Activated T-helper 17 cell treated with anti-CD3 and anti-CD28 coated beads, Interleukin-2, amount 50 U/mL, for 72 hours (primary cell): ENCODE measurements at regions not wholly inside any gene's neighbourhood (a gene's known extent, or its start where the extent isn't known, plus 50 kb on each side); places are given as distances from the start of the nearest gene placed in this dataset.

ENCODE experiments used
- ATAC-seq: fragments of 150-1000 bp; cut with Tn5 transposase; replicated peaks from 2 replicates; pipeline ENCODE4 v1.10.0; 2021; ENCODE audit warnings: mild to moderate bottlenecking, moderate library complexity
- H3K27ac Mint-ChIP-seq: one replicate; pipeline ENCODE4 v1.8.0; 2022; ENCODE audit warnings: mixed read lengths
- H3K27me3 Mint-ChIP-seq: one replicate; pipeline ENCODE4 v1.8.0; 2022; ENCODE audit warnings: mixed read lengths
- H3K36me3 Mint-ChIP-seq: one replicate; pipeline ENCODE4 v1.8.0; 2022; ENCODE audit warnings: low read depth, mild to moderate bottlenecking, mixed read lengths
- H3K4me1 Mint-ChIP-seq: one replicate; pipeline ENCODE4 v1.8.0; 2022; ENCODE audit warnings: mixed read lengths
- H3K4me3 Mint-ChIP-seq: one replicate; pipeline ENCODE4 v1.8.0; 2022; ENCODE audit warnings: mild to moderate bottlenecking, mixed read lengths
- H3K9me3 Mint-ChIP-seq: one replicate; pipeline ENCODE4 v1.8.0; 2022; ENCODE audit warnings: mixed read lengths

GRCh38 chr11:121770939-121771595, 318.3 kb upstream of the SORL1-AS1 start:
- no peaks in the 10 kb centered on the region for H3K36me3 Mint-ChIP-seq
- no peak overlapping the region for H3K27ac Mint-ChIP-seq
- no peak for ATAC-seq
- H3K27me3 Mint-ChIP-seq: peaks cover 8% of the 10 kb centered on the region
- H3K4me3 Mint-ChIP-seq: no peak overlapping the region
- no peaks in the 10 kb centered on the region for H3K4me1 Mint-ChIP-seq
- no peaks in the 10 kb centered on the region for H3K9me3 Mint-ChIP-seq

DNA sequence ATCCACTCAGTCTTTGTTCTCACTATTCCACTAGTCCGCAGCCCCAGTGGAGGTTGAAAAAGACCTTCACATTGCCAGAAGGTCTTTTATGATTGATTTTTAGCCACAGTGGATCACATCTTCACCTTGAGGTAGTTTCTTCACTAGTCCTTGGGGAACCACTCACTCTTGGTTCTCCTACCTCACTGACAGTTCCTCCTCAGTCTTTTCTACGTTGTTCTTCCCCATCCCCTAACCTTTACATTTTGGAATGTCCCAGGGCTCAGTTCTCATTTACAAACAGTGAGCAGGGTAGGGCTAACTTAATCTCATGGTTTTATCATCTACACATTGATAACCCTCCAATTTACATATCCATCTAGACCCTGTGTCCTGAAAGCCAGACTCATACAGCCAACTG, 316.4 kb upstream of the SORL1-AS1 start:
- H3K4me3 Mint-ChIP-seq: no peak overlapping the region
- no peaks in the 10 kb centered on the region for H3K4me1 Mint-ChIP-seq
- H3K27me3 Mint-ChIP-seq: peaks cover 12% of the 10 kb centered on the region
- no peaks in the 10 kb centered on the region for H3K36me3 Mint-ChIP-seq
- no peak for ATAC-seq
- no peaks in the 10 kb centered on the region for H3K9me3 Mint-ChIP-seq
- no peak overlapping the region for H3K27ac Mint-ChIP-seq

DNA sequence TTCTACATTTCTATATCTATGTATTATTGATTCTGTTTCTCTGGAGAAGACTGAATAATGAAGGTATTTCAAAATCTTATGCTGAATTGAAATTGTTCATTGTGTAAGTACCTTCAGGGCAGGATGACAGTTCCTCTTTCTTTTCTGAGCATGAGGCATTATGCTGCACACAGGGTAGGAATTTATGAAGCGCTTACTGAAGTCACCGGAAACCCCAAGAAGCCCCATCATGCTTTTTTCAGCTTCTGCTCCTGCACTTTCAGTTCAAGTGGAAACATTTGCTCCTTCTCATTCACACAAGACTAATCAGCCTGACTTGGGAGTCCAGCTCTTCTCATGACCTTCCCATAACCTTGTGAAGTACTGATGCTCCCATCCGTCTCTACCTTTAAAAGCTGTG, 314.7 kb upstream of the SORL1-AS1 start:
- Mint-ChIP-seq H3K27me3 (peaks cover 12% of the 10 kb centered on the region), H3K27ac (no peak overlapping the region), H3K4me3 (no peak overlapping the region), H3K9me3 (no peaks in the 10 kb centered on the region), H3K36me3 (no peaks in the 10 kb centered on the region), H3K4me1 (no peaks in the 10 kb centered on the region)
- peak; percentile 5 for ATAC-seq

GRCh38 chr11:121766991-121767390, 314.2 kb upstream of the SORL1-AS1 start:
- no peak overlapping the region for H3K27ac Mint-ChIP-seq
- no peaks in the 10 kb centered on the region for H3K4me1 Mint-ChIP-seq
- peaks cover 12% of the 10 kb centered on the region for H3K27me3 Mint-ChIP-seq
- no peak for ATAC-seq
- no peaks in the 10 kb centered on the region for H3K9me3 Mint-ChIP-seq
- no peaks in the 10 kb centered on the region for H3K36me3 Mint-ChIP-seq
- no peak overlapping the region for H3K4me3 Mint-ChIP-seq

DNA sequence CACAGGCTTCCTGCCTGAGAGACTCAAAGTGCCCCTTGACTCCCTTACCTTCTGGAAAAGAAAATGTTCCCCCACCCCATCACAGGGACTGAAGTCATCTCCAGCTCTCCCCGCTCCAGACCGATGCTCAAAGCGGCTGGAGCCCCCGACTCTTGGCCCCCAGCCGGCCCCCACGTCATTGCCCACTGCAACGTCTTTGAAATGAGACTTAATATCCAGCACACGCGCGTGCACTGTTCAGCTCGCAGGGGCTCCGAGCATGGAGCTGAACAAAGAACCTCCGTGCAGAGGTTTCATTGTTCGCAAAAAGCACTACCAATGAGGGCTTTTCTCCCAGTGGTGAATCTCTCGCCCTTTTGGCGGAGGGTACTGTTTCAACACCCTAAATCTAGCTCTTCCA, 313.4 kb upstream of the SORL1-AS1 start:
- peaks cover 12% of the 10 kb centered on the region for H3K27me3 Mint-ChIP-seq
- no peak overlapping the region for H3K27ac Mint-ChIP-seq
- H3K4me1 Mint-ChIP-seq: no peaks in the 10 kb centered on the region
- ATAC-seq: no peak
- no peaks in the 10 kb centered on the region for H3K36me3 Mint-ChIP-seq
- H3K9me3 Mint-ChIP-seq: no peaks in the 10 kb centered on the region
- H3K4me3 Mint-ChIP-seq: no peak overlapping the region

DNA sequence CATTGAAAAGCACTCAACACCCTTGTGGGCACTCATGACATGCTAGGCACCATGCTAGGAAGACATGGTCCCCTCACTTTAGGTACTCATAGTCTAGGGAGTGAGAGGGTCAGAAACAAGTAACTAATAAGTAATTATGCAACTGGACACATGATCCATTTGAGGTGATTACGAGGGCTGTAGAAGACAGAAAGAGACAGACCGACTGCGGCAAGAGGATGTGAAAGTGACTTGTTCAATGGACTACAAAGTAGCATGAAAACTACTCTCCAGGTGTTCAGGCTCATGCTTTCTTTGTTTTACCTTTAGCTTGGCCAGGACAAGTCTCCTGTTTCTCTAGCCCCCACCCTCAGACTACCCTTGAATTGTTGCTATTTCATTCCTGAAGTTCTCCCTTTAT, 310.8 kb upstream of the SORL1-AS1 start:
- H3K27ac Mint-ChIP-seq: no peak overlapping the region
- H3K4me3 Mint-ChIP-seq: no peak overlapping the region
- ATAC-seq: no peak
- no peaks in the 10 kb centered on the region for H3K36me3 Mint-ChIP-seq
- H3K27me3 Mint-ChIP-seq: peaks cover 4% of the 10 kb centered on the region
- no peaks in the 10 kb centered on the region for H3K9me3 Mint-ChIP-seq
- H3K4me1 Mint-ChIP-seq: no peaks in the 10 kb centered on the region

- H3K27me3 Mint-ChIP-seq: peaks cover 4% of the 10 kb centered on the region
- ATAC-seq: no peak
- H3K36me3 Mint-ChIP-seq: no peaks in the 10 kb centered on the region
- H3K27ac Mint-ChIP-seq: no peak overlapping the region
- H3K4me1 Mint-ChIP-seq: no peaks in the 10 kb centered on the region
- H3K4me3 Mint-ChIP-seq: no peak overlapping the region
- no peaks in the 10 kb centered on the region for H3K9me3 Mint-ChIP-seq
Measured at GRCh38 chr11:121762820-121763219, 310.1 kb upstream of the SORL1-AS1 start.

DNA sequence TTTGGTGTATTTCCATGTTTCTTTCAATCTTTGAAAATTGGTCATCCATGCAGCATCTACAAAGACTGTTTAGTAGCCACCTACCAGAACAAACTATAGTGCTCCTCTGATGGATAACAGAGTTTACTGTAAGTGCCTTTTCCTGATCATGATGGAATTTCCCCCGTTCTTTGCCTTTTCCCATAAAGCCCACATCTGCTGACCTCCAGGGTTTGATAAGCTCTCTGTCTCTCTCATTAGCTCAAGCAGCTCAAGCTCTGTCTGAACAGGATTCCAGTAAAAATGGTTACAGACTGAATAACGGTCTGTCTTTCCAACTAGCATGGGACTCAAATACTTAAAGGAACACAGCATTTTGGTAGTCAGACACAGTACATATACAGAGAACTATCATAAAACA, 308.4 kb upstream of the SORL1-AS1 start:
- Mint-ChIP-seq H3K4me3 (no peak overlapping the region), H3K4me1 (no peaks in the 10 kb centered on the region), H3K9me3 (no peaks in the 10 kb centered on the region)

DNA sequence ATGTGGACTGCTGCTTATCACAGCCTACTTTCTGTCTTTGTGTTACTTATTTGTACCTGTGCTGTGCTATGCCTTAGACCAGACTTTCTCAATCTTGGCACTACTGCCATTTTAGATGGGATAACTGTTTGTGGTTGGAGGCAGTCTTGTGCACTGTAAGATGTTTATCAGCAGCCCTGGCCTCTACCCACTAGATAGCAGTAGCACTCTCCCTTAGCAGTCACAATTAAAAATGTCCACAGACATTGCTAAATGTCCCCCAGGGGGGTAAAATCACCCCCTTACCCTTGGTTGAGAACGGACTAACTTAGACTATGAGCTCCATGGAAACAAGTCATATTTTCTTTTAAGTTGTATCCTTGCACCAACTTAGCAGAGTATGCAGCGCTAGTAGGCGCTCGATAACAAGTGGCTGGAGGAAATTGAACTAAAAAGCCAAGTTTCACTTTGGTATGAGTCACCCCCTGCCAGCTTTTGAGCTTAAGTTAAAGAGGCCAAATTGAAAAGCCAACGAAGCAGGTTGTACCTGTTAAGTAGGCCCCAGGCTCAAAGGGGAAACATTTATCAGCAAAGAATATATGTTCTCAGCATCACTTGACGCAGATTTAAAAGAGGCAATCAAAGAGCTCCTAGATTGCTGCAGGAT, 304.8 kb upstream of the SORL1-AS1 start:
- Mint-ChIP-seq H3K27ac (no peak overlapping the region), H3K36me3 (no peaks in the 10 kb centered on the region), H3K9me3 (no peaks in the 10 kb centered on the region), H3K27me3 (no peaks in the 10 kb centered on the region), H3K4me3 (no peak overlapping the region), H3K4me1 (no peaks in the 10 kb centered on the region)
- no peak for ATAC-seq

More for the DNA sequence above, 308.4 kb upstream of the SORL1-AS1 start:
- Mint-ChIP-seq H3K27ac (no peak overlapping the region), H3K36me3 (no peaks in the 10 kb centered on the region), H3K27me3 (peaks cover 4% of the 10 kb centered on the region)
- ATAC-seq: no peak

DNA sequence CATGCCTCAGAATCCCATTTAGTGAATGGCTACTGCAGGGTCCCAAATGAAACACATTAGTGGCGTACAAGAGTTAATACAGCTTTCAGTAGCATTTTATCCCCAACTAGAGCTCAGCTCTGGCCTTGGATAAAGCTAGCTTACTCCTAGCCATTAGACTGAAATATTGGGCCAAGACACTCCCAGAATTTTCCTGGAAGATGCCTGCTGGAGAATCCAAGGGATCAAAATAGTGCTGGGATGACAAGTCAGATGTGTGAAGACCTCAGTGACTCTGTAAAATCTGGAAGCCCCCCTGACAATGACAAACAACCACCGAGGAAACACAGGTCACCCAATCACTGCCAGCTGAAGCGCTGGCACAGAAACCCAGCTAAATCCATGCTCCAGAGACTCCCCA, 303.1 kb upstream of the SORL1-AS1 start:
- no peak overlapping the region for H3K27ac Mint-ChIP-seq
- no peak for ATAC-seq
- no peaks in the 10 kb centered on the region for H3K9me3 Mint-ChIP-seq
- H3K4me3 Mint-ChIP-seq: no peak overlapping the region
- H3K36me3 Mint-ChIP-seq: no peaks in the 10 kb centered on the region
- H3K27me3 Mint-ChIP-seq: no peaks in the 10 kb centered on the region
- no peaks in the 10 kb centered on the region for H3K4me1 Mint-ChIP-seq

DNA sequence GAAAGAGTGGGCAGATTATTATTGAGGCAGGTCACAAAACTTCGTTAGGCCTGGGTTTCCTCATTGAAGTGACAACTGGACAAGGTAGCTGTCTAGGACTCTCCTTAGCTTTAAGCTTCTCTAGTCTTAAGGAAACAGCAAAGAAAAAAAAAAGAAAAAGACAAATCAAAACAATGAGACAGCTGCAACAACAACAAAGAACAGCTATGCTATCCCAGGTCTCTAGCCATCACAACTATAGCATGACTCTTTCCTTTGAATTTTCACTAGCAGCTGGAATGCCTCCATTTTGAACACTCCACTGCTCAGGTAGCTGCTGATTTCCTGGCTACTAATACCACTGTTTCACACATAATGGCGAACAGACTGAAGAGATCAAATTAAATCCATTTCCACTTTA, 302.4 kb upstream of the SORL1-AS1 start:
- Mint-ChIP-seq H3K4me1 (no peaks in the 10 kb centered on the region), H3K9me3 (no peaks in the 10 kb centered on the region), H3K4me3 (no peak overlapping the region), H3K27ac (no peak overlapping the region), H3K36me3 (no peaks in the 10 kb centered on the region), H3K27me3 (no peaks in the 10 kb centered on the region)
- no peak for ATAC-seq

DNA sequence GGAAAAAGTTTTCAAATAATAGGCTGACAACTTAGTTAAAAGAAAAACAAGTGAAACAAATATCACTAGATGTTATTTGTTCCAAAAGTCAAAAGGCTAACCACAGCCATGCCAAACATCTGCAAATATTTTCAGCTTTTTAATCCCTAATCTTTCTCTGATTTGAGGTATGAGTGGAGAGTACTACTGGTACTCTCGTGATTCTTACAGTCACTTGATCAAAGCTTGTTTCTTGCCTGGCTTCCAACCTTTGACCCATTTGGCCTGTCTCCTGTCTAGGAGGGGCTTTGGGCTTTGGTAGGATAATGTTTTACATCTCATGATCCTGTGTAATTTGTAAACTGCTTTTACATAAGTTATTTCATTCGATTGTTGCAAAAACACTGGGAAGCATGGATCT, 301.8 kb upstream of the SORL1-AS1 start:
- H3K27me3 Mint-ChIP-seq: no peaks in the 10 kb centered on the region
- no peaks in the 10 kb centered on the region for H3K4me1 Mint-ChIP-seq
- no peaks in the 10 kb centered on the region for H3K9me3 Mint-ChIP-seq
- no peak overlapping the region for H3K27ac Mint-ChIP-seq
- H3K36me3 Mint-ChIP-seq: no peaks in the 10 kb centered on the region
- no peak for ATAC-seq
- H3K4me3 Mint-ChIP-seq: no peak overlapping the region

DNA sequence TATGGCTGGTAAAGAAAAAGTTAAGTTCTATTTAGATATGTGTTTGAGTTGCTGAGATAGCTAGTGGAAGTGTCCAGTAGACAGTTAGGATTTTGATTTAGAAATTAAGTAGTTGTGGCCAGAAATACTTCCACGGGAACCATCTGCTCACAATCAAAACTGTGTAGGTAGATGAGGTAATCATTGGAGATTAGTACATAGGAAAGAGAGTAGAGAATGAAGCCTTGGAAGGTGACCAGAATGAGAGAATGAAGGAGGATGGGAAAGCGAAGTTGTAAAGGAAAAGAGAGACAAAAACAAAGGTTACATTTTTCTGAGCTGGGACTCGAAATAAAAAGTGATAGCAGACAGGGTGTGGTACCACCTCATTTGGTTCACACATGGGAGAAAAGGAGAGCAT, 296.9 kb upstream of the SORL1-AS1 start:
- no peak for ATAC-seq
- Mint-ChIP-seq H3K9me3 (peaks cover 10% of the 10 kb centered on the region), H3K36me3 (no peaks in the 10 kb centered on the region), H3K4me3 (no peak overlapping the region), H3K4me1 (no peaks in the 10 kb centered on the region), H3K27ac (no peak overlapping the region), H3K27me3 (no peaks in the 10 kb centered on the region)

GRCh38 chr11:121748068-121748467, 295.3 kb upstream of the SORL1-AS1 start:
- H3K4me1 Mint-ChIP-seq: no peaks in the 10 kb centered on the region

GRCh38 chr11:121743285-121743684, 290.5 kb upstream of the SORL1-AS1 start:
- no peak for ATAC-seq
- Mint-ChIP-seq H3K4me3 (no peak overlapping the region), H3K27me3 (no peaks in the 10 kb centered on the region), H3K36me3 (no peaks in the 10 kb centered on the region), H3K27ac (no peak overlapping the region), H3K9me3 (peaks cover 15% of the 10 kb centered on the region), H3K4me1 (no peaks in the 10 kb centered on the region)

More at GRCh38 chr11:121748068-121748467, 295.3 kb upstream of the SORL1-AS1 start:
- Mint-ChIP-seq H3K4me3 (no peak overlapping the region), H3K36me3 (no peaks in the 10 kb centered on the region), H3K27ac (no peak overlapping the region), H3K9me3 (peaks cover 10% of the 10 kb centered on the region), H3K27me3 (no peaks in the 10 kb centered on the region)
- no peak for ATAC-seq
